ENCODE measurements at regions not wholly inside any gene's neighbourhood (a gene's known extent, or its start where the extent isn't known, plus 50 kb on each side); places are given as distances from the start of the nearest gene placed in this dataset.

DNA sequence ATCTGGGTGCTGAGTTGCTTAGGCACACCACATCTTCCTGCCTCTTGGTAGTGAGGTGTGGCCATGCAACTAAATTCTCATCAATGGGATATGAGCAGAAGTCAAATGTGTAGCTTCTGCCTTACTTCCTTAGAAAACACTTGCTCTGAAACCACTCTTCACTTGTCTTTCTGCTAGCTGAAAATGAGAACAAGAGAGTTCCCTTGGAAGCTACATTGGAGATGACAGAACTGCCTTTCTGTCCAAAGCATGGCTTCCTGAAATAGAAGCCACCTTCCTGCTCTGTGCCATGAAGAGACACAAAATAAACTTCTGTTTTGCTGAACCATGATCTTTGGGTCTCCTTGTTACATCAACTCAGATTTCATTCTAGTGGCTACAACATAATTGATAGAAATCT lies 659.9 kb downstream of the IRS1 start:
- H3K4me3 ChIP-seq (ENCODE audit: low read depth, low read length), result no peak overlapping the region
- TF ChIP-seq, protein P1, sequence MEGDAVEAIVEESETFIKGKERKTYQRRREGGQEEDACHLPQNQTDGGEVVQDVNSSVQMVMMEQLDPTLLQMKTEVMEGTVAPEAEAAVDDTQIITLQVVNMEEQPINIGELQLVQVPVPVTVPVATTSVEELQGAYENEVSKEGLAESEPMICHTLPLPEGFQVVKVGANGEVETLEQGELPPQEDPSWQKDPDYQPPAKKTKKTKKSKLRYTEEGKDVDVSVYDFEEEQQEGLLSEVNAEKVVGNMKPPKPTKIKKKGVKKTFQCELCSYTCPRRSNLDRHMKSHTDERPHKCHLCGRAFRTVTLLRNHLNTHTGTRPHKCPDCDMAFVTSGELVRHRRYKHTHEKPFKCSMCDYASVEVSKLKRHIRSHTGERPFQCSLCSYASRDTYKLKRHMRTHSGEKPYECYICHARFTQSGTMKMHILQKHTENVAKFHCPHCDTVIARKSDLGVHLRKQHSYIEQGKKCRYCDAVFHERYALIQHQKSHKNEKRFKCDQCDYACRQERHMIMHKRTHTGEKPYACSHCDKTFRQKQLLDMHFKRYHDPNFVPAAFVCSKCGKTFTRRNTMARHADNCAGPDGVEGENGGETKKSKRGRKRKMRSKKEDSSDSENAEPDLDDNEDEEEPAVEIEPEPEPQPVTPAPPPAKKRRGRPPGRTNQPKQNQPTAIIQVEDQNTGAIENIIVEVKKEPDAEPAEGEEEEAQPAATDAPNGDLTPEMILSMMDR (IDR thresholded peaks at IDR 0.05; ENCODE audit: borderline replicate concordance, insufficient read depth, low read depth, low read length), result no peak

DNA sequence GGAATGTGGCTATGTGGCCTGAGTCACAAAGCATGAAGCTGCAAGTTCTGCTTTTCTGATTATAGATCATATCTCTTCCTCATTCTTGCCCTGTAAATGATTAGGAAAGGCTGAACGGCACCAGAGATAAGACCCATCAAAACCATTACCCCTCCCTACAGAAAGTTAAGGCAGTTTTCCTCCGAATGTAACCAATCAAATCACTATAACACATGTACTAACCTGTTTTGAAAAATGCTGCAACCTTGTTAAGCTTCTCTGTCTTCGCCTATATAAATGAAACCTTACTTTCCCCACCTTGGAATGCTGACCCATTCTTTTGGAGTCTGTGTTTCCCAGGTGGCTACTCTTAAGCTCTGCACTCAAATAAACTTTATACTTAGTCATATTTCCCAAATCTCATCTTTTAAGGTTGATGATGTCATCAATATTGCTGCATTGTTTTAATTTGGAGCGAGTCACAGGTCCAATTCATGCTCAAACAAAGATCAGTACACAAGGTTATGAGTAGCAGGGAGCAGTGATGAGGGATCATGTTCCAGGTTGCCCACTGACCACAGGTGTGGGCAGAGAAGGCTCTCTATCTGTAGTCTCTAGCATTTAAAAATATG lies 662.3 kb downstream of the IRS1 start:
- no peak overlapping the region for H3K4me3 ChIP-seq (ENCODE audit: low read depth, low read length)
- TF ChIP-seq, protein P1 (IDR thresholded peaks at IDR 0.05; ENCODE audit: borderline replicate concordance, insufficient read depth, low read depth, low read length), result no peak

DNA sequence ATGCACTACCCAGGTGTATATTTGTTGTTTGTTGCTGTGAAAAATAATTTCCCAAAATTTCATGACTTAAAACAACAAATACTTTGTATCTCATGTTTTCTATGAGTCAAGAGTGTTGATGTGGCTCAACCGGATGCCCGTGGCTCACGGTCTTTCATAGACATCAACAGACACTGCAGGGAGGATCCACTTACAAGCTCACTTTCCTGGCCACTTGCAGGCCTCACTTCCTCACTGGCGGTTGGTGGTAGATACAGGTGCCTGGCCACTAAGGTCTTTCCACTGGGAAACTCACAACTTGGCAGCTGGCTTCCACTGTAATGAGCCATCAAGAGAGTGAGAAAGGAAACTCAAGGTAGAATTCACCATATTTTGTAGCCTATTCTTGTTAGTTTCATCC lies 662.9 kb downstream of the IRS1 start:
- TF ChIP-seq, protein P1 (IDR thresholded peaks at IDR 0.05; ENCODE audit: borderline replicate concordance, insufficient read depth, low read depth, low read length), result no peak
- H3K4me3 ChIP-seq (ENCODE audit: low read depth, low read length), result no peak overlapping the region

- no peak overlapping the region for H3K4me3 ChIP-seq (ENCODE audit: low read depth, low read length)
- TF ChIP-seq, protein P1 (IDR thresholded peaks at IDR 0.05; ENCODE audit: borderline replicate concordance, insufficient read depth, low read depth, low read length), result no peak
Measured at GRCh38 chr2:226135861-226136548, 663.6 kb downstream of the IRS1 start.

- H3K4me3 ChIP-seq (ENCODE audit: low read depth, low read length), result no peak overlapping the region
- TF ChIP-seq, protein P1 (IDR thresholded peaks at IDR 0.05; ENCODE audit: borderline replicate concordance, insufficient read depth, low read depth, low read length), result no peak
Measured at GRCh38 chr2:226132323-226133215, 667.1 kb downstream of the IRS1 start.

GRCh38 chr2:226131299-226131784 lies 668.3 kb downstream of the IRS1 start:
- H3K4me3 ChIP-seq (ENCODE audit: low read depth, low read length), result no peak overlapping the region
- TF ChIP-seq, protein P1 (IDR thresholded peaks at IDR 0.05; ENCODE audit: borderline replicate concordance, insufficient read depth, low read depth, low read length), result no peak

Measured in GM12875 (cell line).